Right atrium auricular region (tissue), 2 donors: ENCODE measurements at regions not wholly inside any gene's neighbourhood (a gene's known extent, or its start where the extent isn't known, plus 50 kb on each side); places are given as distances from the start of the nearest gene placed in this dataset.
"Not testable (repeated sequence)": the region's sequence is repeated elsewhere in the genome, so short reads cannot be mapped to it uniquely, and the experiment has no call there.

ENCODE experiments used
- DNase-seq: peaks from one replicate; pipeline ENCODE4 v3.0.0-alpha.2; 2019; ENCODE audit warnings: low spot score
- H3K27ac ChIP-seq, 2 donors: fragments of 200-600 bp; sonication (generic); 1 replicate in 1 of 2; 2 replicates in 1 of 2; pipeline ENCODE4 v1.5.1; 2016 to 2019
- H3K27me3 ChIP-seq, 2 donors: fragments of 200-600 bp; sonication (generic); one replicate each; pipeline versions ENCODE4 v1.5.1 to v1.6.0; 2017 to 2019
- H3K36me3 ChIP-seq: fragments of 200-600 bp; sonication (generic); one replicate; pipeline ENCODE4 v1.5.1; 2016
- H3K4me1 ChIP-seq, 2 donors: fragments of 200-600 bp; sonication (generic); one replicate each; pipeline versions ENCODE4 v1.5.1 to v1.6.0; 2017 to 2019
- H3K4me3 ChIP-seq, 2 donors: fragments of 200-600 bp; sonication (generic); 1 replicate in 1 of 2; 2 replicates in 1 of 2; pipeline ENCODE4 v1.5.1; 2017 to 2019; ENCODE audit warnings: mild to moderate bottlenecking in 1 of 2, moderate library complexity in 1 of 2
- H3K9me3 ChIP-seq, 2 donors: fragments of 200-600 bp; sonication (generic); one replicate each; pipeline ENCODE4 v1.5.1; 2019
- TF ChIP-seq, protein P1 (sequence below), 2 donors: fragments of 200-600 bp; sonication (generic); IDR thresholded peaks; one replicate each; pipeline ENCODE4 v1.5.1; 2019; ENCODE audit warnings: antibody characterized with exemption in 2 of 2

DNA sequence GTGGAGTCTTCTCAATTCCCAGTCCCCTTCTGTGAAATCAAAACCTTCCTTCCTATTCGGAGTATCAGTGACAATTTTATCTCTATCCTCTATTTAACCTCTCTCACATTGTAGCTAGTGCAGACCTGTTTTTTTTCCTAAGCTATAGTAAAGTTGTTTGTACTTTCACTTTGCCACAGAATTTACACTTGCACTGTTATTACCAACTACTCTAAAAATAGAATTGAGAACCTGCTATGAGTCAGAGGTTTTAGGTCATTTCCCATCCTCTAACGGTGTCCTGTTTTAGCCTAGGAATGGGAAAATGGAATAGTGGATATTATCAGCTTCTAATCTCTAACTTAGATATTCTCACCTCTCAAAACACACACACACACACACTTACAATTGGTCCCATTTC is 862.7 kb downstream of the NCAM2 start:
- H3K9me3 ChIP-seq, result no peaks in the 10 kb centered on the region
- no peak overlapping the region for H3K4me3 ChIP-seq
- no peaks in the 10 kb centered on the region for H3K27me3 ChIP-seq
- no peaks in the 10 kb centered on the region for H3K36me3 ChIP-seq
- TF ChIP-seq, protein P1, sequence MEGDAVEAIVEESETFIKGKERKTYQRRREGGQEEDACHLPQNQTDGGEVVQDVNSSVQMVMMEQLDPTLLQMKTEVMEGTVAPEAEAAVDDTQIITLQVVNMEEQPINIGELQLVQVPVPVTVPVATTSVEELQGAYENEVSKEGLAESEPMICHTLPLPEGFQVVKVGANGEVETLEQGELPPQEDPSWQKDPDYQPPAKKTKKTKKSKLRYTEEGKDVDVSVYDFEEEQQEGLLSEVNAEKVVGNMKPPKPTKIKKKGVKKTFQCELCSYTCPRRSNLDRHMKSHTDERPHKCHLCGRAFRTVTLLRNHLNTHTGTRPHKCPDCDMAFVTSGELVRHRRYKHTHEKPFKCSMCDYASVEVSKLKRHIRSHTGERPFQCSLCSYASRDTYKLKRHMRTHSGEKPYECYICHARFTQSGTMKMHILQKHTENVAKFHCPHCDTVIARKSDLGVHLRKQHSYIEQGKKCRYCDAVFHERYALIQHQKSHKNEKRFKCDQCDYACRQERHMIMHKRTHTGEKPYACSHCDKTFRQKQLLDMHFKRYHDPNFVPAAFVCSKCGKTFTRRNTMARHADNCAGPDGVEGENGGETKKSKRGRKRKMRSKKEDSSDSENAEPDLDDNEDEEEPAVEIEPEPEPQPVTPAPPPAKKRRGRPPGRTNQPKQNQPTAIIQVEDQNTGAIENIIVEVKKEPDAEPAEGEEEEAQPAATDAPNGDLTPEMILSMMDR (IDR thresholded peaks at IDR 0.05), result no peak
- no peak for DNase-seq
- H3K4me1 ChIP-seq, result no peaks in the 10 kb centered on the region
- H3K27ac ChIP-seq, result no peak overlapping the region

DNA sequence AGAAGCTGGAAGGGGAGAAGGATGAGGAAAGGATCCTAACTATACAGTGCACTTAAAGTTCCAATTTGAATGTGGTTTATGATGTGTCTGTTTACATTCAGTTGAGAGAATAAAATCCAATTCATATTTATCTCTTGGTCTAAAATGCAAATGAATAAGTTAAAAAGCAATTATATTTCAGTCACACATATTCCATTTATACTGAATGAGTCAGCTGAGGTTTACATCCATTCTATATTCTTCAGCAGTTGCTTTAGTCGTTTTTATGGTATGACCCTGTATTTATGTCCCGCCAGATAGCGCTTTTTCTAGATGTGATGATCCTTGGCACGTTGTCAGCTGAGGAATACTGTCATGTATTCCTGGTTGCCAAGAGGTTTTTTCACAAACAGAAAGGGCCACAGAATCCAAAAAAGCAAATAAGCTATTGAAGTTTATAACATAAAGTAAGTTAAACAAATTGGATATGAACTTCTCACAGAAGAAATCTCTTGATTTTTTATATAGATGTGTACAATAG is 866.2 kb downstream of the NCAM2 start:
- no peaks in the 10 kb centered on the region for H3K36me3 ChIP-seq
- no peak overlapping the region for H3K4me3 ChIP-seq
- H3K4me1 ChIP-seq, result no peaks in the 10 kb centered on the region
- no peaks in the 10 kb centered on the region for H3K9me3 ChIP-seq
- H3K27me3 ChIP-seq, result no peaks in the 10 kb centered on the region
- TF ChIP-seq, protein P1 (IDR thresholded peaks at IDR 0.05), result no peak
- H3K27ac ChIP-seq, result no peak overlapping the region
- DNase-seq, result no peak

DNA sequence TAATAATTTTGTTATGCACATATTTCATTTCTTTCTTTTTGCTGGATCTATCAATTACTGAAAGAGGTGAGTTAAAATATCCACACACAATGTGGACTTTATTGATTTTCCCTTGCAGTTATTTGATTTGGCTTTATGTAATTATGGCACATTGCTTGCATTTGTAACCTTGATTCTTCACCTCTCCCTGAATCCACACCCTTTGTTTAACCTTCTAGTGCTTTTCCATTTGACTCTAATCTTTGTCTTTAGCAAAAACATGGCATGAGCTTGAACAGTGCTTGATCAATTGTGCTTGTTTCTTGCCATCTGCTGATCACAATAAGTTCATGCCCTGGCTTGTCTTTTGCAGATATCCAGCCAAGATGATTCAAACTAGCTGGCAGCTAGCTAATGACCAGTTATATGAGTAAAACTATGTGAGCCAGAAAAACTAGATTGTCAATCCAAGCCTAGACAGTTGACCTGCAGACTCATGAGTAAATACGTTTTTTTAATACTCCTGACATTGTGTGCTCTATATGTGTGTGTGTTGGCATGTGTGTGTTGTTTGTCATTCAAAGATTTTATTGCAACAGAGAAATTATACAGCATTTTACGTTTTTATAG is 899.2 kb downstream of the NCAM2 start:
- Histone ChIP-seq H3K4me3 (no peak overlapping the region), H3K27me3 (no peaks in the 10 kb centered on the region), H3K27ac (no peak overlapping the region), H3K4me1 (no peaks in the 10 kb centered on the region), H3K36me3 (no peaks in the 10 kb centered on the region), H3K9me3 (no peaks in the 10 kb centered on the region)
- no peak for DNase-seq
- TF ChIP-seq, protein P1 (IDR thresholded peaks at IDR 0.05), result no peak

DNA sequence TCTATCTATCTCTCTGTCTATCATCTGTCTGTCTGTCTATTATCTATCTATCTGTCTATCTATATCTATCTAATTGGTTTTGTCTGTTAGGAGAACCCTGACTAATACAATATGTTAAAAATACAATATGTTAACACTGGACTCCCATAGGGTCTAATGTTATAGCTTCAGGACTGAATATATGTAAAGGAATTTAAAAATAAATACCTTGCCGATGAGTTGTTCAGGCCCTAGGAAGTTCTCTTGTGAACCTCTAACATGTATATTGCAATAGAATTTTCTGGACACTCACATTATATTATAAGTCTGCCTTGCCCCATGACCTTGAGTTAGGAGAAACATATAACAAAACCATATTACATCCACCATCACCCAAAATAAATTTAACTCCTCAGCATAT is 900.6 kb downstream of the NCAM2 start:
- DNase-seq, result no peak
- Histone ChIP-seq H3K9me3 (no peaks in the 10 kb centered on the region), H3K36me3 (no peaks in the 10 kb centered on the region)

DNA sequence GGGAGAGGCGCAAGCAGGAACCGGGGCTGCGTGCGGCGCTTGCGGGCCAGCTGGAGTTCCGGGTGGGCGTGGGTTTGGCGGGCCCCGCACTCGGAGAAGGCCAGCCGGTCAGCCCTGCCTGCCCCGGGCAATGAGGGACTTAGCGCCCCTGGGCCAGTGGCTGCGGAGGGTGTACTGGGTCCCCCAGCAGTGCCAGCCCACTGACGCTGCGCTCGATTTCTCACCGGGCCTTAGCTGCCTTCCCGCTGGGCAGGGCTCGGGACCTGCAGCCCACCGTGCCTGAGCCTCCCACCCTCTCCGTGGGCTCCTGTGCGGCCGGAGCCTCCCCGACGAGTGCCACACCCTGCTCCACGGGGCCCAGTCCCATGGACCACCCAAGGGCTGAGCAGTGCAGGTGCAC is 904.2 kb downstream of the NCAM2 start:
- not testable (repeated sequence) for H3K36me3 ChIP-seq, H3K27ac ChIP-seq, H3K27me3 ChIP-seq, H3K4me1 ChIP-seq, H3K9me3 ChIP-seq, H3K4me3 ChIP-seq, DNase-seq

More for the DNA sequence above, 900.6 kb downstream of the NCAM2 start:
- TF ChIP-seq, protein P1 (IDR thresholded peaks at IDR 0.05), result no peak
- H3K4me3 ChIP-seq, result no peak overlapping the region
- no peaks in the 10 kb centered on the region for H3K4me1 ChIP-seq
- no peak overlapping the region for H3K27ac ChIP-seq
- H3K27me3 ChIP-seq, result no peaks in the 10 kb centered on the region

DNA sequence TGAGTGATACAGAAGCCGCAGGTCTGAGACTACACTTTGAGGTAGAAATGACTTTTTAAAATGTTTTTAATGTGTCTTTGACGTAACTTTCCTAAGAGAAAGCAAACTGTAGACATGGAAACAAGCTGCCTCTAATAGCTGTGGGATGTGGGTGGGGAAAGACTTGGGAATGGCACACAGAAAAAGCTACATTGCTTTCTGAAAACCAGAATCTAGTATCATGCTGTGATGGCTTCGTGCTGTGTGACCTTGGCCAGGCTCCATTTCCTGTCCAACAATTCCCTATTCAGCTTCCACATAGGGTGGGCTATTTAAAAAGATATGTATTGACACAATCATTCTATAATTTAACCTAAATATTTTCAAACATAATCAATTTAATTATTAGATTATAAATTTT is 909.1 kb downstream of the NCAM2 start:
- TF ChIP-seq, protein P1 (IDR thresholded peaks at IDR 0.05), result no peak
- H3K36me3 ChIP-seq, result no peaks in the 10 kb centered on the region
- no peak for DNase-seq

More for the DNA sequence above, 909.1 kb downstream of the NCAM2 start:
- H3K27me3 ChIP-seq, result no peaks in the 10 kb centered on the region
- no peak overlapping the region for H3K4me3 ChIP-seq
- no peaks in the 10 kb centered on the region for H3K9me3 ChIP-seq
- H3K4me1 ChIP-seq, result no peaks in the 10 kb centered on the region
- no peak overlapping the region for H3K27ac ChIP-seq
